Thyroid gland (tissue), 4 donors: ENCODE measurements at regions not wholly inside any gene's neighbourhood (a gene's known extent, or its start where the extent isn't known, plus 50 kb on each side); places are given as distances from the start of the nearest gene placed in this dataset.

Source experiments
- DNase-seq, 2 donors: peaks; one replicate each; pipeline ENCODE4 v3.0.0-alpha.2; 2019
- H3K27ac ChIP-seq, 3 donors: fragments of 200-600 bp; sonication (generic); 1 replicate in 2 of 3; 2 replicates in 1 of 3; pipeline ENCODE4 v1.5.1; 2016 to 2019; ENCODE audit warnings: mild to moderate bottlenecking in 1 of 3, moderate library complexity in 1 of 3
- H3K27me3 ChIP-seq: fragments of 200-600 bp; sonication (generic); one replicate; pipeline ENCODE4 v1.5.1; 2019
- H3K36me3 ChIP-seq, 2 donors: fragments of 200-600 bp; sonication (generic); one replicate each; pipeline ENCODE4 v1.5.1; 2016 to 2019
- H3K4me1 ChIP-seq, 2 donors: fragments of 200-600 bp; sonication (generic); one replicate each; pipeline ENCODE4 v1.5.1; 2017 to 2019
- H3K4me3 ChIP-seq, 3 donors: fragments of 200-600 bp; sonication (generic); replicated peaks in 1 of 3; 1 replicate in 2 of 3; 2 replicates in 1 of 3; pipeline ENCODE4 v1.5.1; 2016; ENCODE audit warnings: mild to moderate bottlenecking in 1 of 3
- H3K9me3 ChIP-seq: fragments of 200-600 bp; sonication (generic); one replicate; pipeline ENCODE4 v1.5.1; 2017
- CTCF ChIP-seq, 6 experiments: fragments of 200-600 bp in 3 of 6; fragments of 450-650 bp in 3 of 6; sonication (generic) in 3 of 6; IDR thresholded peaks; one replicate each; pipeline ENCODE4 v1.5.1; 2016 to 2019; ENCODE audit warnings: antibody characterized with exemption in 6 of 6, mild to moderate bottlenecking in 2 of 6, inconsistent platforms in 1 of 6, moderate library complexity in 1 of 6
- POLR2A ChIP-seq, 2 donors: fragments of 450-650 bp; IDR thresholded peaks; one replicate each; pipeline ENCODE4 v1.6.1; 2017; ENCODE audit warnings: antibody characterized with exemption in 2 of 2, mild to moderate bottlenecking in 2 of 2, moderate library complexity in 1 of 2
- WGBS, 2 donors: methylation state at CpG; one replicate each; pipeline ENCODE4 v1.1.5; 2017; 5-methylcytosine and 5-hydroxymethylcytosine counted together
- intact Hi-C: fragments of 100-400 bp; cut with DNase I; formaldehyde crosslinking; loops from one replicate; pipeline ENCODE4 v1.15.1; 2023

- intact Hi-C loops, result loop anchor here (5.0 kb wide), 1 partner anchor 47 kb away; no protein-coding TSS in a partner anchor
- WGBS, 2 donors, result 91 to 92% methylated on average over 1 of the region's 1 CpG
- TF ChIP-seq POLR2A (IDR thresholded peaks at IDR 0.05), result no peak
- TF ChIP-seq CTCF (IDR thresholded peaks at IDR 0.05), result no peak
These were observed 60.0 kb upstream of the IER3 start for GRCh38 chr6:30804333-30804732.

GRCh38 chr6:30802731-30803130 is 58.4 kb upstream of the IER3 start:
- intact Hi-C loops, result loop anchor here (5.0 kb wide), 1 partner anchor 45 kb away; no protein-coding TSS in a partner anchor
- TF ChIP-seq CTCF (IDR thresholded peaks at IDR 0.05) (no peak), POLR2A (IDR thresholded peaks at IDR 0.05) (no peak)
- Histone ChIP-seq H3K4me3 (no peak overlapping the region), H3K36me3 (no peaks in the 10 kb centered on the region), H3K4me1 (peaks cover 23 to 27% of the 10 kb centered on the region in 2 donors), H3K27me3 (no peaks in the 10 kb centered on the region), H3K9me3 (no peaks in the 10 kb centered on the region), H3K27ac (no peak overlapping the region)
- WGBS, 2 donors, result 92% methylated on average over 1 of the region's 1 CpG
- no peak for DNase-seq

More at GRCh38 chr6:30804333-30804732, 60.0 kb upstream of the IER3 start:
- H3K27ac ChIP-seq, result no peak overlapping the region
- no peak for DNase-seq
- H3K4me1 ChIP-seq, result peaks cover 23 to 27% of the 10 kb centered on the region in 2 donors
- H3K27me3 ChIP-seq, result no peaks in the 10 kb centered on the region
- no peaks in the 10 kb centered on the region for H3K36me3 ChIP-seq
- H3K4me3 ChIP-seq, result no peak overlapping the region
- H3K9me3 ChIP-seq, result no peaks in the 10 kb centered on the region

GRCh38 chr6:30801950-30802349 is 57.6 kb upstream of the IER3 start:
- Histone ChIP-seq H3K4me3 (no peak overlapping the region), H3K9me3 (no peaks in the 10 kb centered on the region), H3K27ac (peak overlapping the region in 2 of 3 donors; percentile 79 to 84), H3K36me3 (no peaks in the 10 kb centered on the region), H3K27me3 (no peaks in the 10 kb centered on the region), H3K4me1 (peaks cover 23 to 27% of the 10 kb centered on the region in 2 donors)
- intact Hi-C loops, result loop anchor here (5.0 kb wide), 1 partner anchor 45 kb away; no protein-coding TSS in a partner anchor
- 79 to 81% methylated on average over 8 of the region's 8 CpGs for WGBS, 2 donors
- TF ChIP-seq CTCF (IDR thresholded peaks at IDR 0.05) (no peak), POLR2A (IDR thresholded peaks at IDR 0.05) (no peak)
- no peak for DNase-seq

GRCh38 chr6:30800871-30801270 is 56.5 kb upstream of the IER3 start:
- intact Hi-C loops, result loop anchor here (5.0 kb wide), 1 partner anchor 44 kb away; no protein-coding TSS in a partner anchor
- Histone ChIP-seq H3K27ac (peak overlapping the region; percentile 72 to 84 (median 79)), H3K36me3 (no peaks in the 10 kb centered on the region), H3K27me3 (no peaks in the 10 kb centered on the region), H3K9me3 (no peaks in the 10 kb centered on the region), H3K4me3 (no peak overlapping the region), H3K4me1 (peaks cover 23 to 27% of the 10 kb centered on the region in 2 donors)
- TF ChIP-seq POLR2A (IDR thresholded peaks at IDR 0.05), result no peak
- TF ChIP-seq CTCF (IDR thresholded peaks at IDR 0.05), result peak in 1 of 6 experiments; percentile 22
- peak; percentile 73 to 78 for DNase-seq
- WGBS, 2 donors, result 16 to 17% methylated on average over 6 of the region's 6 CpGs

- Histone ChIP-seq H3K27ac (peak overlapping the region in 1 of 3 donors; percentile 28), H3K4me1 (peaks cover 23 to 33% of the 10 kb centered on the region in 2 donors), H3K27me3 (no peaks in the 10 kb centered on the region), H3K4me3 (no peak overlapping the region), H3K9me3 (no peaks in the 10 kb centered on the region), H3K36me3 (no peaks in the 10 kb centered on the region)
- intact Hi-C loops, result no loop called here
- TF ChIP-seq POLR2A (IDR thresholded peaks at IDR 0.05), result no peak
- WGBS, 2 donors, result 86 to 88% methylated on average over 3 of the region's 3 CpGs
- DNase-seq, result no peak
These were observed 54.9 kb upstream of the IER3 start for GRCh38 chr6:30799210-30799609.
